ENCODE measurements at regions not wholly inside any gene's neighbourhood (a gene's known extent, or its start where the extent isn't known, plus 50 kb on each side); places are given as distances from the start of the nearest gene placed in this dataset.

GRCh38 chr9:96159596-96159995, 142.4 kb downstream of the HSD17B3 start:
- in situ Hi-C loops (cut with MboI; ENCODE audit: low sequenced_read_pairs in 4 of 4) = no loop called here
- no peak for ATAC-seq
- intact Hi-C loops (cut with DNase I; ENCODE audit: low total_unique reads) = no loop called here
- DNase-seq = no peak
- Histone ChIP-seq H3K9me3 (no peaks in the 10 kb centered on the region), H3K27ac (peak overlapping the region in 3 of 4 donors; percentile 36 to 71 (median 55)), H3K36me3 (no peaks in the 10 kb centered on the region), H3K4me1 (no peaks in the 10 kb centered on the region), H3K4me3 (no peak overlapping the region), H3K27me3 (no peaks in the 10 kb centered on the region)
- TF ChIP-seq CTCF (IDR thresholded peaks at IDR 0.05 in 4 of 5, conservative IDR thresholded peaks at IDR 0.05 in 1 of 5) = no peak
- TF ChIP-seq POLR2A (IDR thresholded peaks at IDR 0.05) = no peak

- Histone ChIP-seq H3K27ac (peak overlapping the region in 2 of 4 donors; percentile 48 to 55), H3K27me3 (no peaks in the 10 kb centered on the region), H3K4me1 (no peaks in the 10 kb centered on the region), H3K9me3 (no peaks in the 10 kb centered on the region), H3K4me3 (no peak overlapping the region), H3K36me3 (no peaks in the 10 kb centered on the region)
- intact Hi-C loops (cut with DNase I; ENCODE audit: low total_unique reads) = no loop called here
- TF ChIP-seq CTCF (IDR thresholded peaks at IDR 0.05 in 4 of 5, conservative IDR thresholded peaks at IDR 0.05 in 1 of 5) (no peak), POLR2A (IDR thresholded peaks at IDR 0.05) (no peak)
- ATAC-seq (peak; percentile 58 to 69), DNase-seq (peak; percentile 10 to 19)
- in situ Hi-C loops (cut with MboI; ENCODE audit: low sequenced_read_pairs in 4 of 4) = no loop called here
These were observed 142.9 kb downstream of the HSD17B3 start for GRCh38 chr9:96158909-96159575.

- H3K27me3 ChIP-seq = no peaks in the 10 kb centered on the region
- no peaks in the 10 kb centered on the region for H3K36me3 ChIP-seq
- TF ChIP-seq POLR2A (IDR thresholded peaks at IDR 0.05) = no peak
- TF ChIP-seq CTCF (IDR thresholded peaks at IDR 0.05 in 4 of 5, conservative IDR thresholded peaks at IDR 0.05 in 1 of 5) = no peak
- ATAC-seq (no peak), DNase-seq (no peak)
- H3K9me3 ChIP-seq = no peaks in the 10 kb centered on the region
- in situ Hi-C loops (cut with MboI; ENCODE audit: low sequenced_read_pairs in 4 of 4) = no loop called here
- no peaks in the 10 kb centered on the region for H3K4me1 ChIP-seq
- no peak overlapping the region for H3K4me3 ChIP-seq
- intact Hi-C loops (cut with DNase I; ENCODE audit: low total_unique reads) = no loop called here
- no peak overlapping the region for H3K27ac ChIP-seq
These were observed 143.8 kb downstream of the HSD17B3 start for GRCh38 chr9:96158147-96158546.

- Histone ChIP-seq H3K36me3 (no peaks in the 10 kb centered on the region), H3K27ac (no peak overlapping the region), H3K9me3 (no peaks in the 10 kb centered on the region), H3K27me3 (no peaks in the 10 kb centered on the region), H3K4me1 (no peaks in the 10 kb centered on the region), H3K4me3 (no peak overlapping the region)
- no peak for TF ChIP-seq CTCF (IDR thresholded peaks at IDR 0.05 in 4 of 5, conservative IDR thresholded peaks at IDR 0.05 in 1 of 5)
- intact Hi-C loops (cut with DNase I; ENCODE audit: low total_unique reads) = no loop called here
- in situ Hi-C loops (cut with MboI; ENCODE audit: low sequenced_read_pairs in 4 of 4) = no loop called here
- ATAC-seq (no peak), DNase-seq (no peak)
These were observed 144.3 kb downstream of the HSD17B3 start for GRCh38 chr9:96157675-96158074.

Data from gastrocnemius medialis (tissue), 4 donors.